ENCODE measurements at regions not wholly inside any gene's neighbourhood (a gene's known extent, or its start where the extent isn't known, plus 50 kb on each side); places are given as distances from the start of the nearest gene placed in this dataset.

GRCh38 chr18:64992654-64993053 is 758.2 kb upstream of the CDH7 start:
- TF ChIP-seq CTCF (conservative IDR thresholded peaks at IDR 0.05 in 1 of 2, IDR thresholded peaks at IDR 0.05 in 1 of 2; ENCODE audit: extremely low read depth in 1 of 2, insufficient read depth in 1 of 2, low read depth in 1 of 2, low read length in 2 of 2) (no peak), EZH2 (IDR thresholded peaks at IDR 0.05; ENCODE audit: borderline replicate concordance, low read length) (no peak)

Data from mammary epithelial cell (primary cell).